BJ (cell line): ENCODE measurements at regions not wholly inside any gene's neighbourhood (a gene's known extent, or its start where the extent isn't known, plus 50 kb on each side); places are given as distances from the start of the nearest gene placed in this dataset.

Experiments
- CTCF ChIA-PET: fragments of 350-600 bp; formaldehyde crosslinking; extraction: SDS; loops from one replicate; lab custom pipeline; 2021; ENCODE audit warnings: antibody characterized with exemption, inconsistent platforms; lab: Yijun Ruan, JAX
- POLR2A ChIA-PET: fragments of 300-600 bp; sonication (Branson Sonifier 250); formaldehyde crosslinking; extraction: SDS; loops from one replicate; lab custom pipeline; 2021; ENCODE audit warnings: antibody characterized with exemption; lab: Charles Lee
- DNase-seq: peaks from one replicate; pipeline ENCODE4 v3.0.0-alpha.2; 2011; ENCODE audit warnings: low read depth
- H3K27me3 ChIP-seq: 2 replicates; pipeline ENCODE4 v1.6.0; 2011; ENCODE audit warnings: low read length; ENCODE audit not compliant: control insufficient read depth, insufficient read depth
- H3K36me3 ChIP-seq: 2 replicates; pipeline ENCODE4 v1.5.1; 2011; ENCODE audit warnings: low read length; ENCODE audit not compliant: control insufficient read depth, insufficient read depth
- H3K4me3 ChIP-seq: 2 replicates; pipeline ENCODE4 v1.5.1; 2011; ENCODE audit warnings: low read depth, mild to moderate bottlenecking, control low read depth, low read length
- CTCF ChIP-seq: IDR thresholded peaks from 2 replicates; pipeline ENCODE4 v1.5.1; 2011; ENCODE audit warnings: low read depth, mild to moderate bottlenecking, control low read depth, inconsistent platforms, low read length, moderate library complexity; ENCODE audit not compliant: insufficient read depth

DNA sequence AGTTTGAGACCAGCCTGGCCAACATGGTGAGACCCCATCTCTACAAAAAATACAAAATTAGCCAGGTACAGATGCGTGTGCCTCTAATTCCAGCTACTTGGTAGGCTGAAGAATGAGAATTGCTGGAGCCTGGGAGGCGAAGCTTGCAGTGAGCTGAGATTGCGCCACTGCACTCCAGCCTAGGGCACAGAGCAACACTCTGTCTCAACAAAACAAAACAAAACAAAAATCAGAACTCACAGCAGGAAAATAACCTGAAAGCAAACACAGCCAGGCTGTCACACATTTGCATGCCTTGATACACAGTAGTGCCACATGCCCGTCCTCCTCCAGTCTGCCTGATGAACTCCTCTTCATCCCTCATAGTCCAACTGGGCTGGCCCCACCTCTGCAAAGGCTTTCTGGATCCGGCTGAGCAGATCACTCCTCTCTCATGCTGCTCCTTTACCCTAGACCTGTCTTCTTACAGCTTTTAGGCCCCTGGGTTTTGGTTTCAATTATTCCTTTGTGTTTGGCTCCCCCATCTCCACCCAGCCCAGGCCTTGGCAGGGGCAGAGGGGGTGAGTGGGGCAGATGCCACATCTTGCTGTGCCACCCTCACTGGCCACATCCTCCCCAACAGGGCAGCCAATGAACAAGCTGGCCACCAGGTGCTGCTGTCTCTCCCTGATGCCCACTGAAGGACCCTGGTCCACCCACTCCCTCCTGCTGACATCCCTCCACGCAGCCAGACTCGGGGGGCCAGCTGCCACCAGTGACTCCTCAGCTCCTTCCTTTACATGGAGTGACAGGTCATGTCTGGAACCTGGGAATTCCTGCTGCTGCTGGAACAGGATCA is 62.0 kb upstream of the GGTA1 start:
- no peak for TF ChIP-seq CTCF
- Histone ChIP-seq H3K27me3 (no peaks in the 10 kb centered on the region), H3K36me3 (no peaks in the 10 kb centered on the region), H3K4me3 (no peak overlapping the region)
- ChIA-PET POLR2A (no interaction called here), CTCF (interaction anchor here (1.0 to 3.5 kb wide), 5 partner anchors 11 to 16 kb away, joined by 3 to 14 read pairs (median 6); no protein-coding TSS in a partner anchor)
- DNase-seq, result no peak

DNA sequence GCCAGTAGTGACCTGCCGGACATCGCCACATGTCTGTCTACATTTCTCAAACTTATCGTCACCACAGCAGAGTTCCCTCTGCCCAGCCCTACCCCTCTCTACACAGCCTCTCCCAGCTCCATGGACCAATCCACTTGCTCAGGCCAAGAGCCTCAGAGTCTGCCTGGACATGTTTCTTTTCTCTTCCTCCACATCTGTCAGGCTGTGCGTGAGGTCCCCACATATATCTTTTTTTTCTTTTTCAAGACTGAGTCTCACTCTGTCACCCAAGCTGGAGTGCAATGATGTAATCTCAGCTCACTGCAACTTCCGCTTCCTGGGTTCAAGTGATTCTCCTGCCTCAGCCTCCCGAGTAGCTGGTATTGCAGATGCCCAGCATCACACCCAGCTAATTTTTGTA is 62.7 kb upstream of the GGTA1 start:
- no peaks in the 10 kb centered on the region for H3K36me3 ChIP-seq
- no peak overlapping the region for H3K4me3 ChIP-seq
- H3K27me3 ChIP-seq, result no peaks in the 10 kb centered on the region
- ChIA-PET POLR2A (no interaction called here), CTCF (interaction anchor here (0.6 to 3.5 kb wide), 3 partner anchors 11 to 19 kb away, joined by 3 to 14 read pairs (median 6); no protein-coding TSS in a partner anchor)
- no peak for DNase-seq
- TF ChIP-seq CTCF, result no peak

- TF ChIP-seq CTCF, result no peak
- no peak for DNase-seq
- Histone ChIP-seq H3K4me3 (no peak overlapping the region), H3K27me3 (no peaks in the 10 kb centered on the region), H3K36me3 (no peaks in the 10 kb centered on the region)
- CTCF ChIA-PET, result interaction anchor here (3.5 kb wide), 1 partner anchor 13 kb away, joined by 14 read pairs; no protein-coding TSS in a partner anchor
- POLR2A ChIA-PET, result no interaction called here
Observed at GRCh38 chr9:121563425-121563824, 63.8 kb upstream of the GGTA1 start.

DNA sequence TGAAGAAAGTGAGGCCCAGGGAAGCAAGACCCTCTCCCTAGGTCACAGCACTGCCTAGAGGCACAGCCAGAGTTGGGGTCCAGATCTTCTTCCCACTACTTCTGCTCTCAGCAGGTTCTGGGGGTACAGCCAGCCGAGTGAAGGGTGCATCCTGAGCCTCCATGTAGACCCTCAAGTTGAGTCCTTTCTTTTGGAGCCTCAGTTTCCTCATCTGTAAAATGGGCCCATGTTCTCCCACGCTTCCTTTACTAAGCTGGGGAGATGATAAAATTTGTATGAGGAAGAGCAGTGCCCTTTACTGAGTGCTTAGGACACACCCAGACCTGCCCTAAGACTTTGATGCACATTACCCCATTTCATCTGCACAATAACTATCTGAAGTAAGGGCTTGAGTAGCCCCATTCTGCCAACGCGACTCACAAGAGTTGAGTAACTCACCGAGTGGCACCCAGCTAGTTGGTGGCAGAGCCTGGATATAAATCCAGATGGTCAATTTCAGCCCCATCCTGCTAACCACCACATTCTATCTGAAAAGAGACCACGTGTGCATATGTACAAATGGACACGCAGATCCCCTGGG is 64.3 kb upstream of the GGTA1 start:
- no peak for DNase-seq
- Histone ChIP-seq H3K36me3 (no peaks in the 10 kb centered on the region), H3K4me3 (no peak overlapping the region), H3K27me3 (no peaks in the 10 kb centered on the region)
- ChIA-PET POLR2A (no interaction called here), CTCF (interaction anchor here (3.5 kb wide), 1 partner anchor 13 kb away, joined by 14 read pairs; no protein-coding TSS in a partner anchor)
- no peak for TF ChIP-seq CTCF

GRCh38 chr9:121564504-121565260 is 65.0 kb upstream of the GGTA1 start:
- Histone ChIP-seq H3K4me3 (no peak overlapping the region), H3K27me3 (no peaks in the 10 kb centered on the region), H3K36me3 (no peaks in the 10 kb centered on the region)
- no peak for DNase-seq
- ChIA-PET POLR2A (no interaction called here), CTCF (interaction anchor here (3.5 kb wide), 1 partner anchor 14 kb away, joined by 14 read pairs; no protein-coding TSS in a partner anchor)
- TF ChIP-seq CTCF, result no peak
